ENCODE measurements at regions not wholly inside any gene's neighbourhood (a gene's known extent, or its start where the extent isn't known, plus 50 kb on each side); places are given as distances from the start of the nearest gene placed in this dataset.

DNA sequence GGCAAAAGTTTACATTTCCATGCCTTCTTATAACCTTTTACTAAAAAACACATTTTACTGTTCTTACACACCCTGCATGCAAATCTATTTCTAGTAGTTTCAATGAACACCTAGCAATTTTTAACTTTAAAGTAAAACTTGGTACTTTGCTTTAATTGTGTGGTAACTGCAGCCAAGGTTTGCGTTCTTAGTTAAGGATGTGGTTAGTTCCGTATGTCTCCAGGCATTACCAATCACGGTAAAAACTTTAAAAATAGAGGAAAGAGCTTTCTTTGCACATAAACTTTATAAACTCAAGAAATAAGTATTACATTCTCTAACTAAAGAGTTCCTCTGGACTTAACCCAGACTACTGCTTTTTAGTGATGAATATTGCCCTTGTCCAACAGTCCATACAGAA lies 795.2 kb downstream of the SLC16A7 start:
- ChIA-PET CTCF (no interaction called here), POLR2A (ENCODE audit: unreplicated experiment) (no interaction called here)
- H3K79me2 ChIP-seq (ENCODE audit: low read depth): no peaks in the 10 kb centered on the region
- H3K36me3 ChIP-seq (ENCODE audit: low read depth): no peaks in the 10 kb centered on the region
- intact Hi-C loops (cut with micrococcal nuclease; ENCODE audit: unreplicated experiment): no loop called here
- TF ChIP-seq EZH2 (IDR thresholded peaks at IDR 0.05; ENCODE audit: low read depth): no peak
- TF ChIP-seq, protein P1, sequence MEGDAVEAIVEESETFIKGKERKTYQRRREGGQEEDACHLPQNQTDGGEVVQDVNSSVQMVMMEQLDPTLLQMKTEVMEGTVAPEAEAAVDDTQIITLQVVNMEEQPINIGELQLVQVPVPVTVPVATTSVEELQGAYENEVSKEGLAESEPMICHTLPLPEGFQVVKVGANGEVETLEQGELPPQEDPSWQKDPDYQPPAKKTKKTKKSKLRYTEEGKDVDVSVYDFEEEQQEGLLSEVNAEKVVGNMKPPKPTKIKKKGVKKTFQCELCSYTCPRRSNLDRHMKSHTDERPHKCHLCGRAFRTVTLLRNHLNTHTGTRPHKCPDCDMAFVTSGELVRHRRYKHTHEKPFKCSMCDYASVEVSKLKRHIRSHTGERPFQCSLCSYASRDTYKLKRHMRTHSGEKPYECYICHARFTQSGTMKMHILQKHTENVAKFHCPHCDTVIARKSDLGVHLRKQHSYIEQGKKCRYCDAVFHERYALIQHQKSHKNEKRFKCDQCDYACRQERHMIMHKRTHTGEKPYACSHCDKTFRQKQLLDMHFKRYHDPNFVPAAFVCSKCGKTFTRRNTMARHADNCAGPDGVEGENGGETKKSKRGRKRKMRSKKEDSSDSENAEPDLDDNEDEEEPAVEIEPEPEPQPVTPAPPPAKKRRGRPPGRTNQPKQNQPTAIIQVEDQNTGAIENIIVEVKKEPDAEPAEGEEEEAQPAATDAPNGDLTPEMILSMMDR (conservative IDR thresholded peaks at IDR 0.05): no peak
- no peak overlapping the region for H3K4me2 ChIP-seq
- no peaks in the 10 kb centered on the region for H3K4me1 ChIP-seq (replicated peaks; ENCODE audit: insufficient read depth)
- no peak for DNase-seq
- no peaks in the 10 kb centered on the region for H3F3A ChIP-seq (ENCODE audit: insufficient read depth, low read depth)
- H3K27me3 ChIP-seq (ENCODE audit: insufficient read depth, low read depth): no peaks in the 10 kb centered on the region
- no peaks in the 10 kb centered on the region for H3K9me2 ChIP-seq (ENCODE audit: insufficient read depth)
- no peak overlapping the region for H3K27ac ChIP-seq
- no peaks in the 10 kb centered on the region for H4K20me1 ChIP-seq (ENCODE audit: insufficient read depth)
- BruUV-seq (replicated peaks): no TSS peak
- no peak overlapping the region for H2AFZ ChIP-seq
- no peak overlapping the region for H3K4me3 ChIP-seq
- no peaks in the 10 kb centered on the region for H3K9me3 ChIP-seq (ENCODE audit: insufficient read depth, low read depth)

DNA sequence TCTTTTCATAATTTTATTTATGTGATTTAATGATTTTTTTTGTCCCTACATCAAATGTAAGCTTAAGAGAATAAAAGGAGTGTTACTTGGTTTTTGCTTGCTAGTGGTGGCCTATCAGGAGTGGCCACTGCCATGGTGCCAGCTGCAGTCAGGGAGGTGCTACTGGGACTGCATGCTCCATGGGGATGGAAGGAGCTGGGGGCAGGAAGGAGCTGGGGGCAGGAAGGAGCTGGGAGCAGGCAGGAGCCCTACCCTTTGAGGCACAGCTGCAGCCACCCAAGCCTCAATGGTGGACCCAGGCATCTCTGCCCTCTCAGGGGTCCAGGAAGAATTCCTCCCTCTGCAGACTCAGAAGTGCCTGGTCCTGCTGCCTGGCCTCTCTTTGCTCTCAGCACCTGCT lies 796.0 kb downstream of the SLC16A7 start:
- Histone ChIP-seq H3K4me2 (no peak overlapping the region), H3K36me3 (ENCODE audit: low read depth) (no peaks in the 10 kb centered on the region), H2AFZ (no peak overlapping the region), H4K20me1 (ENCODE audit: insufficient read depth) (no peaks in the 10 kb centered on the region), H3K9me2 (ENCODE audit: insufficient read depth) (no peaks in the 10 kb centered on the region), H3K79me2 (ENCODE audit: low read depth) (no peaks in the 10 kb centered on the region), H3F3A (ENCODE audit: insufficient read depth, low read depth) (no peaks in the 10 kb centered on the region), H3K4me3 (no peak overlapping the region), H3K27ac (no peak overlapping the region), H3K27me3 (ENCODE audit: insufficient read depth, low read depth) (no peaks in the 10 kb centered on the region), H3K9me3 (ENCODE audit: insufficient read depth, low read depth) (no peaks in the 10 kb centered on the region), H3K4me1 (replicated peaks; ENCODE audit: insufficient read depth) (no peaks in the 10 kb centered on the region)
- no peak for TF ChIP-seq EZH2 (IDR thresholded peaks at IDR 0.05; ENCODE audit: low read depth)
- TF ChIP-seq, protein P1 (conservative IDR thresholded peaks at IDR 0.05): no peak
- ChIA-PET POLR2A (ENCODE audit: unreplicated experiment) (no interaction called here), CTCF (no interaction called here)
- BruUV-seq (replicated peaks): no TSS peak
- DNase-seq: no peak
- intact Hi-C loops (cut with micrococcal nuclease; ENCODE audit: unreplicated experiment): no loop called here

DNA sequence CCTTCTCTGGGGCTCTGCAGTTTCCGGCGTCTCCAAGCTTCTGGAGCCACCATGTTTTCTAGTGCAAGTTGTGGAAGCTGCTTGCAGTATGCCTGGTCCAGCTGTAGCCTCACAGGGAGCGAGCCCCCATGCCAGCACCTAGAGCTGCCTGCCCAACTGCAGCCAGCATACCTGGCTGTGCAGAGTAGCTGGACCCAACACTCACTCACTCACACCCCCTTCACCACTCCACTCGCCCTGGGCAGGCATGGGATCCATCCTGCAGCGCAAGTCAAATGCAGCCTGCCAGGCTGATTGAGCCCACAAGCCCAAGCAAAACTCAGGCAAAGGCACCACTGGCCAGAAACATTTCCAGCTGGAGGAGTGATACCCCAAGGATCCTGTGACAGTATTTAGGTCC lies 797.3 kb downstream of the SLC16A7 start:
- H4K20me1 ChIP-seq (ENCODE audit: insufficient read depth): no peaks in the 10 kb centered on the region
- no peak overlapping the region for H2AFZ ChIP-seq
- CTCF ChIA-PET: no interaction called here
- DNase-seq: no peak
- no peaks in the 10 kb centered on the region for H3K9me2 ChIP-seq (ENCODE audit: insufficient read depth)
- no peaks in the 10 kb centered on the region for H3K27me3 ChIP-seq (ENCODE audit: insufficient read depth, low read depth)
- no peak overlapping the region for H3K27ac ChIP-seq
- H3F3A ChIP-seq (ENCODE audit: insufficient read depth, low read depth): no peaks in the 10 kb centered on the region
- H3K4me2 ChIP-seq: no peak overlapping the region
- H3K9me3 ChIP-seq (ENCODE audit: insufficient read depth, low read depth): peaks cover 2% of the 10 kb centered on the region; the same call in 1 of the 2 replicates
- H3K36me3 ChIP-seq (ENCODE audit: low read depth): no peaks in the 10 kb centered on the region
- no peak for TF ChIP-seq EZH2 (IDR thresholded peaks at IDR 0.05; ENCODE audit: low read depth)
- TF ChIP-seq, protein P1 (conservative IDR thresholded peaks at IDR 0.05): no peak
- intact Hi-C loops (cut with micrococcal nuclease; ENCODE audit: unreplicated experiment): no loop called here
- no TSS peak for BruUV-seq (replicated peaks)
- no peaks in the 10 kb centered on the region for H3K4me1 ChIP-seq (replicated peaks; ENCODE audit: insufficient read depth)
- H3K4me3 ChIP-seq: no peak overlapping the region
- POLR2A ChIA-PET (ENCODE audit: unreplicated experiment): no interaction called here
- no peaks in the 10 kb centered on the region for H3K79me2 ChIP-seq (ENCODE audit: low read depth)
